Activated CD8-positive, alpha-beta T cell treated with anti-CD3 and anti-CD28 coated beads for 36 hours (primary cell): ENCODE measurements at regions not wholly inside any gene's neighbourhood (a gene's known extent, or its start where the extent isn't known, plus 50 kb on each side); places are given as distances from the start of the nearest gene placed in this dataset.

Experiments used
- ATAC-seq: fragments of 200-7000 bp; cut with Tn5 transposase; one replicate; pipeline ENCODE4 v1.10.0; 2021; ENCODE audit warnings: mild to moderate bottlenecking, moderate library complexity
- CTCF ChIA-PET: fragments of 350-600 bp; sonication (Branson Sonifier 250); formaldehyde crosslinking; loops from one replicate; lab custom pipeline; 2021; ENCODE audit warnings: antibody characterized with exemption; lab: Charles Lee
- POLR2A ChIA-PET: fragments of 350-600 bp; sonication (Branson Sonifier 250); formaldehyde crosslinking; loops from one replicate; lab custom pipeline; 2021; ENCODE audit warnings: antibody characterized with exemption; lab: Charles Lee
- DNase-seq: peaks from one replicate; pipeline ENCODE4 v3.0.0-alpha.2; 2020
- H3K27ac Mint-ChIP-seq: one replicate; pipeline ENCODE4 v1.8.0; 2021; ENCODE audit warnings: mild to moderate bottlenecking, mixed read lengths
- H3K27me3 Mint-ChIP-seq: one replicate; pipeline ENCODE4 v1.8.0; 2021; ENCODE audit warnings: mixed read lengths
- H3K36me3 Mint-ChIP-seq: one replicate; pipeline ENCODE4 v1.8.0; 2021; ENCODE audit warnings: low read depth, mixed read lengths
- H3K4me1 Mint-ChIP-seq: one replicate; pipeline ENCODE4 v1.8.0; 2021; ENCODE audit warnings: low read depth, mixed read lengths
- H3K4me3 Mint-ChIP-seq: one replicate; pipeline ENCODE4 v1.8.0; 2021; ENCODE audit warnings: mild to moderate bottlenecking, moderate library complexity, mixed read lengths
- H3K9me3 Mint-ChIP-seq: one replicate; pipeline ENCODE4 v1.8.0; 2021; ENCODE audit warnings: mixed read lengths
- CTCF ChIP-seq: fragments of 200-600 bp; IDR thresholded peaks from one replicate; pipeline ENCODE4 v1.8.0; 2022; ENCODE audit warnings: antibody characterized with exemption, mild to moderate bottlenecking
- intact Hi-C: fragments of 100-400 bp; cut with micrococcal nuclease; formaldehyde crosslinking; loops from one replicate; pipeline ENCODE4 v1.10.0; 2022

DNA sequence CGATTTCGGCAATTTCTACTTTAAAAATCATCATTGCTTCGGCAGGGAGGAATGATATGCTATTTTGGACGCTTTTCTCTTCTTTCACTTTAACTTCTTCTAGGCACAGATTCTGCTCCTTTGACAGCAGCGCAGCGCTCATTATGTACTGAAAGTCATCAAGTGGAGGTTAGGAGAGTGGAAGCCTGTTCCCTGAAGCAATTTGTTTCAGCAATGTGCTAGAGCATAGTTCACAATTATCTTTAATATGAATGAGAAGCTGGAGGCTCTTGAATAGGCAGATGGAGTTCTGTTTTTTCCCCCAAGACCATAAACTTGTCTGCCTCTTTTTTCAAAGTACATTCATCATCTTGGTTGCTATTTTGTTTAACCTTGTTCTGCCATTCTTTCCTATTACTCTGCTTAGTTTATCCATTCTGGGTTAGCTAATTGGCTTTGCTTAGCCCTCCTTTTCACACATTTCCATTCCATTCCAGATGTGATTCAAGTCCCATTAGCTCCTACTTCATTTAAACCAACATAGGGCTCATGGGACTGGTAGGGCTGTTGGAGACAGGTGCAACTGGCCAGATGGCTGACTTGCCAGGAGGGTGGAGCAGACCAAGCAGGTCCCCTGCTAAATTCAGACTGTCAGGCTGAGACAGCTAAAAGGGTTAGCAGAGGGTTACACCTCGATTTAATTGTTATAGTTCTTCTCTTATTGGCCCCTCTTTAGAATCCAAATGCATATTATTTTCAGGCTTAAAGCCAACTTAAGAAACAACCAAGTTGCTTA lies 534.7 kb upstream of the CBLB start:
- ChIA-PET POLR2A (no interaction called here), CTCF (interaction anchor here (0.7 to 1.6 kb wide), 2 partner anchors 11 to 19 kb away, joined by 3 read pairs; no protein-coding TSS in a partner anchor)
- Mint-ChIP-seq H3K27ac (no peak overlapping the region), H3K4me1 (peaks cover 4% of the 10 kb centered on the region), H3K9me3 (peaks cover 5% of the 10 kb centered on the region), H3K27me3 (no peaks in the 10 kb centered on the region), H3K36me3 (no peaks in the 10 kb centered on the region), H3K4me3 (no peak overlapping the region)
- ATAC-seq, result no peak
- intact Hi-C loops, result no loop called here
- no peak for DNase-seq
- TF ChIP-seq CTCF, result no peak

DNA sequence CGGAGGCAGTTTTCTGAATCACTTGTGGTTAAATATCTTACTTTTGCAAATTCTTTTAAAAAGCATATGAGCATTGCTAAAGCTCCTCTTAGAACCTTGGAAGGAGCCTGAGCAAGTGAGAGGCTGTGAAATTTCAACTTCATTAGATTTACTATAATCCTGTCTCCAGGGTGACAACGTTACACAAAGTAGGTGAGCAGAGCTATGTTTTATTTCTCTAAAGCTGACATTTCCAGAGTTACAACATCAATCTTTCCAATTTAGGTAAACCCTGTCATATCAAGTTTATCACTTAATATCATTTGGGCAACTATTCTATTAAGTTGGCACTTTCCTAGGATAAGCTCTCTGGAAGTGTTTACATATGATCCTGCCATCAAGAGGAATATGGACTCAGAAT lies 544.9 kb upstream of the CBLB start:
- Mint-ChIP-seq H3K36me3 (no peaks in the 10 kb centered on the region), H3K4me1 (peaks cover 4% of the 10 kb centered on the region), H3K27me3 (peaks cover 1% of the 10 kb centered on the region), H3K27ac (no peak overlapping the region), H3K9me3 (peaks cover 6% of the 10 kb centered on the region), H3K4me3 (no peak overlapping the region)
- DNase-seq (no peak), ATAC-seq (no peak)
- ChIA-PET POLR2A (no interaction called here), CTCF (interaction anchor here (1.0 kb wide), 1 partner anchor 10 kb away, joined by 3 read pairs; no protein-coding TSS in a partner anchor)
- intact Hi-C loops, result no loop called here
- TF ChIP-seq CTCF, result no peak

GRCh38 chr3:106420628-106421027 lies 551.8 kb upstream of the CBLB start:
- intact Hi-C loops, result loop anchor here (10.0 kb wide), 1 partner anchor 246 kb away; no protein-coding TSS in a partner anchor
- no peak overlapping the region for H3K27ac Mint-ChIP-seq
- no peaks in the 10 kb centered on the region for H3K9me3 Mint-ChIP-seq
- TF ChIP-seq CTCF, result no peak
- peaks cover 2% of the 10 kb centered on the region for H3K36me3 Mint-ChIP-seq
- CTCF ChIA-PET, result no interaction called here
- POLR2A ChIA-PET, result no interaction called here
- no peak overlapping the region for H3K4me3 Mint-ChIP-seq
- H3K4me1 Mint-ChIP-seq, result peaks cover 26% of the 10 kb centered on the region
- ATAC-seq, result no peak
- H3K27me3 Mint-ChIP-seq, result no peaks in the 10 kb centered on the region
- DNase-seq, result no peak

DNA sequence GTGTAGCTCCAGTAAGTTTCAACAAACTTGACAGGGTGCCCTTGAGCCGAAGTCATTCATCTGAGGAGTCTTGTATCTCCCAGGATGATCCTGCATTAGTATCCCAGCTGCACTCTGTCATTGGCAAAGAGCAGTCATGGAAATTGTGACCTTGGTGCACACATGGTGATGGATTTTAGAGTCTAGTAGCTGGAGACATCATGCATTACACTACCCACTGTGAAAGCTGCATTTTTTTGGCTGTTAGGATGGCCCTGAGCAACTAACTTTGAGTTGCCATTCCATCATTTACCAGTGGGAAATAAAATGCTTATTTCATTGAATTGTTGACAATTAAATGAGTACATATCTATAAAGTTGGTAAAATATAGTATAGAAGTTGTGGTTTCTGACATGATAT lies 552.6 kb upstream of the CBLB start:
- Mint-ChIP-seq H3K4me3 (no peak overlapping the region), H3K27me3 (no peaks in the 10 kb centered on the region), H3K27ac (no peak overlapping the region), H3K4me1 (peaks cover 33% of the 10 kb centered on the region), H3K36me3 (peaks cover 2% of the 10 kb centered on the region), H3K9me3 (no peaks in the 10 kb centered on the region)
- TF ChIP-seq CTCF, result no peak
- ATAC-seq, result no peak
- CTCF ChIA-PET, result no interaction called here
- POLR2A ChIA-PET, result interaction anchor here (1.0 kb wide), 1 partner anchor 393 kb away, joined by 3 read pairs; no protein-coding TSS in a partner anchor
- intact Hi-C loops, result loop anchor here (10.0 kb wide), 1 partner anchor 247 kb away; no protein-coding TSS in a partner anchor
- no peak for DNase-seq

DNA sequence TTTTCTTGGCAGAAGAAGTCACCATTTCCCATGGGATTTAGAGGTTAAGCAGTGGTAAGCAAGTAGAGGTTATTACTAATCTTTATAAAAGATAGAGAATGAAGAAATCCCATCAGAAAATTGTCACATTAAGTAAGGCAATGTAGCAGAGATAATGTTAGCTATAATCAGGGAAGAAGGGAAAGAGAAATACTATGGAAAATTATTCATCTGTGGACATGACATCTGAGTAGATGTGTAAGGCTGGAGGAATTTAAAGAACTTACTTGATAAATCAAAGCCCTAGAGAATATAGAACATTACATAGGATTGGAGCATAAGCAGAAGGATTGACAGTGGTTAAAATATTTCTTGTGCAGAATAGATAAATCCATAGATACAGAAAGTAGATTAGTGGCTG lies 553.1 kb upstream of the CBLB start:
- H3K4me1 Mint-ChIP-seq, result peaks cover 33% of the 10 kb centered on the region
- ChIA-PET POLR2A (interaction anchor here (1.0 kb wide), 1 partner anchor 393 kb away, joined by 3 read pairs; no protein-coding TSS in a partner anchor), CTCF (no interaction called here)
- no peak for DNase-seq
- intact Hi-C loops, result loop anchor here (10.0 kb wide), 1 partner anchor 247 kb away; no protein-coding TSS in a partner anchor
- TF ChIP-seq CTCF, result no peak
- ATAC-seq, result no peak
- peaks cover 2% of the 10 kb centered on the region for H3K36me3 Mint-ChIP-seq
- no peak overlapping the region for H3K4me3 Mint-ChIP-seq
- no peaks in the 10 kb centered on the region for H3K9me3 Mint-ChIP-seq
- no peaks in the 10 kb centered on the region for H3K27me3 Mint-ChIP-seq
- no peak overlapping the region for H3K27ac Mint-ChIP-seq
